Kidney (tissue), 13 donors: ENCODE measurements at regions not wholly inside any gene's neighbourhood (a gene's known extent, or its start where the extent isn't known, plus 50 kb on each side); places are given as distances from the start of the nearest gene placed in this dataset.

ENCODE experiments used
- DNase-seq, 5 donors: peaks; one replicate each; pipeline ENCODE4 v3.0.0-alpha.2; 2013 to 2020
- FAIRE-seq: peaks from 2 replicates; lab custom pipeline; 2012; peaks lifted over from hg19 to GRCh38; lab: Jason Lieb, UNC
- H3K27ac ChIP-seq, 2 donors: one replicate each; pipeline ENCODE4 v1.7.0; 2013; ENCODE audit warnings: low read depth in 2 of 2, low read length in 2 of 2, inconsistent platforms in 1 of 2
- H3K27me3 ChIP-seq: one replicate; pipeline ENCODE4 v1.7.1; 2013; ENCODE audit warnings: low read length, inconsistent platforms; ENCODE audit not compliant: control insufficient read depth, insufficient read depth
- H3K36me3 ChIP-seq, 3 donors: one replicate each; pipeline versions ENCODE4 v1.7.0 to v1.7.1; 2013; ENCODE audit warnings: low read length in 3 of 3, control low read depth in 1 of 3, inconsistent platforms in 1 of 3; ENCODE audit not compliant: insufficient read depth in 3 of 3, control insufficient read depth in 2 of 3
- H3K4me1 ChIP-seq, 3 donors: one replicate each; pipeline versions ENCODE4 v1.7.0 to v1.7.1; 2013; ENCODE audit warnings: low read length in 3 of 3, inconsistent platforms in 1 of 3, low read depth in 1 of 3; ENCODE audit not compliant: control insufficient read depth in 2 of 3, insufficient read depth in 2 of 3
- H3K4me3 ChIP-seq, 3 donors: one replicate each; pipeline versions ENCODE4 v1.7.0 to v1.8.1; 2013; ENCODE audit warnings: low read length in 3 of 3, control low read depth in 1 of 3, inconsistent platforms in 1 of 3
- H3K9ac ChIP-seq, 3 donors: one replicate each; pipeline versions ENCODE4 v1.7.0 to v1.7.1; 2013; ENCODE audit warnings: low read length in 3 of 3, control low read depth in 1 of 3, inconsistent platforms in 1 of 3
- H3K9me3 ChIP-seq, 3 donors: one replicate each; pipeline versions ENCODE4 v1.7.0 to v1.7.1; 2013; ENCODE audit warnings: low read length in 3 of 3, control low read depth in 1 of 3, inconsistent platforms in 1 of 3; ENCODE audit not compliant: control insufficient read depth in 2 of 3, insufficient read depth in 1 of 3
- intact Hi-C: fragments of 100-400 bp; cut with DNase I; formaldehyde crosslinking; loops from one replicate; pipeline ENCODE4 v1.11.1; 2022
- TF ChIP-seq, protein P1 (sequence below): IDR thresholded peaks from 3 replicates; pipeline ENCODE4 v1.5.1; 2012; ENCODE audit warnings: mild to moderate bottlenecking, moderate library complexity, borderline replicate concordance; ENCODE audit not compliant: insufficient read depth; ENCODE audit errors: extremely low read depth
- donor health status: control.
- donor health status: control.
- donor health status: control.
- donor health status: control.
- donor health status: control.
- donor health status: DM: yes; HTN: yes; CAD: no.
- donor health status: Normal renal cell carcinoma (clear cell type).

DNA sequence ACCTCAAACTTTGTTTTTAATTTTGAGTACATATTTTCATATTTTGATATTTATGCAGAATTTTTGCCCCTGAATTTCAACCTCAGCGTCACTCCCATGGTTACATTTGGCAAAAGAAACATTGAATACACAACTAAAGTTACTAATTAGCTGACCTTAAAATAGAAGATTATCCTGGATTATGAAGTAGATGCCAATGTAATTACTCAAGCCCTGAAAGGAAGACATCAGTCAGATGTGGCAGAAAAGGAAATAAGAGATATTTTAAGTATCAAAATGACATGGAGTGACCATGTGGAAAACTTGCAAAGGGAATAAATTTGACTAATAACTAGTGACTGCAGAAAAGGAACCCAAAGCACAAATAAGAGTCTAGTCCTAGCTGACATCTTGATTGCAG lies 701.3 kb upstream of the KCND2 start:
- H3K4me3 ChIP-seq = no peak overlapping the region
- DNase-seq (no peak), FAIRE-seq (no peak)
- no peak overlapping the region for H3K27ac ChIP-seq
- no peaks in the 10 kb centered on the region for H3K9me3 ChIP-seq
- intact Hi-C loops = no loop called here
- H3K27me3 ChIP-seq = no peaks in the 10 kb centered on the region
- no peak overlapping the region for H3K9ac ChIP-seq
- H3K4me1 ChIP-seq = no peaks in the 10 kb centered on the region
- TF ChIP-seq, protein P1, sequence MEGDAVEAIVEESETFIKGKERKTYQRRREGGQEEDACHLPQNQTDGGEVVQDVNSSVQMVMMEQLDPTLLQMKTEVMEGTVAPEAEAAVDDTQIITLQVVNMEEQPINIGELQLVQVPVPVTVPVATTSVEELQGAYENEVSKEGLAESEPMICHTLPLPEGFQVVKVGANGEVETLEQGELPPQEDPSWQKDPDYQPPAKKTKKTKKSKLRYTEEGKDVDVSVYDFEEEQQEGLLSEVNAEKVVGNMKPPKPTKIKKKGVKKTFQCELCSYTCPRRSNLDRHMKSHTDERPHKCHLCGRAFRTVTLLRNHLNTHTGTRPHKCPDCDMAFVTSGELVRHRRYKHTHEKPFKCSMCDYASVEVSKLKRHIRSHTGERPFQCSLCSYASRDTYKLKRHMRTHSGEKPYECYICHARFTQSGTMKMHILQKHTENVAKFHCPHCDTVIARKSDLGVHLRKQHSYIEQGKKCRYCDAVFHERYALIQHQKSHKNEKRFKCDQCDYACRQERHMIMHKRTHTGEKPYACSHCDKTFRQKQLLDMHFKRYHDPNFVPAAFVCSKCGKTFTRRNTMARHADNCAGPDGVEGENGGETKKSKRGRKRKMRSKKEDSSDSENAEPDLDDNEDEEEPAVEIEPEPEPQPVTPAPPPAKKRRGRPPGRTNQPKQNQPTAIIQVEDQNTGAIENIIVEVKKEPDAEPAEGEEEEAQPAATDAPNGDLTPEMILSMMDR = no peak
- H3K36me3 ChIP-seq = no peaks in the 10 kb centered on the region

DNA sequence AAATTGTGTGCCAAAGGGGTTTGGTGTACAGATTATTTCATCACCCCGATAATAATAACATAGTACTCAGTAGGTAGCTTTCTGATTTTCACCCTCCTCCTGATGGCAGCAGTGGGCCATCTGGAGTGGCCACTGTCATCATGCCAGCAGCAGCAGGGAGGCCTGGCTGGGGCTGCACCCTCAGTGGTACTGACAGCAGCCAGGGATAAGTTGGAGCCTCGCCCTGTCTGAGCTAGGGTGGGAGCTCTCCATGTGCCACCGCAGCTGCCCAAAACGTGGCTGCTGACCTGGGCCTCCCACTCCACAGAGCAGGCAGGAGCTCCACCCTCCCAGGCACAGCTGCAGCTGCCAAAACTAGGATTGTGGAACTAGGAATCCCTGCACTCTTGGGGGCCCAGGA lies 700.8 kb upstream of the KCND2 start:
- Histone ChIP-seq H3K4me3 (no peak overlapping the region), H3K4me1 (no peaks in the 10 kb centered on the region), H3K9ac (no peak overlapping the region), H3K27me3 (no peaks in the 10 kb centered on the region), H3K9me3 (no peaks in the 10 kb centered on the region), H3K27ac (no peak overlapping the region), H3K36me3 (no peaks in the 10 kb centered on the region)
- TF ChIP-seq, protein P1 = no peak
- FAIRE-seq (no peak), DNase-seq (peak in 1 of 5 donors; percentile 37)
- intact Hi-C loops = no loop called here

DNA sequence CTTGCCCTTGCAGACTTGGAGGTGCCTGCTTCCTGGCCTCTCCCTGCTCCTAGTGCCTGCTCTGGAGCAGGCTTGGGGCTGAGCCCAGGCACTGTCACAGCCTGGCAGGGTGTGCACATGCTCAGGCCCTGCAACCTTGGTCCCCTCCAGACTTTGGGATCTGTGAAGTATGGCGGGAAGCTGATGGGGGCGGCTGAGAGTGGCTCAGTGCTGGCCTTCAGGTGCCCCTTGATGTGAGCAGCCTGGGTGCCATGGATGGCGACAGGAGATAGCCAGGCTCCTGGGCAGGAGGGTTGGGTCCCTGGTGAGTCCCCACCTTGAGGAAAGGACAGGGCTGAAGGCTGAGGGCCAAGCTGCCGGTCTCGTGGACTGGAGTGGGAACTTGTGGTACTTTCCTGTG lies 700.4 kb upstream of the KCND2 start:
- H3K27ac ChIP-seq = no peak overlapping the region
- no peaks in the 10 kb centered on the region for H3K27me3 ChIP-seq
- no peaks in the 10 kb centered on the region for H3K4me1 ChIP-seq
- peak in 1 of 5 donors; percentile 53 for DNase-seq
- no peaks in the 10 kb centered on the region for H3K9me3 ChIP-seq
- H3K36me3 ChIP-seq = no peaks in the 10 kb centered on the region
- no peak for FAIRE-seq
- H3K4me3 ChIP-seq = no peak overlapping the region
- TF ChIP-seq, protein P1 = no peak
- intact Hi-C loops = no loop called here
- no peak overlapping the region for H3K9ac ChIP-seq

DNA sequence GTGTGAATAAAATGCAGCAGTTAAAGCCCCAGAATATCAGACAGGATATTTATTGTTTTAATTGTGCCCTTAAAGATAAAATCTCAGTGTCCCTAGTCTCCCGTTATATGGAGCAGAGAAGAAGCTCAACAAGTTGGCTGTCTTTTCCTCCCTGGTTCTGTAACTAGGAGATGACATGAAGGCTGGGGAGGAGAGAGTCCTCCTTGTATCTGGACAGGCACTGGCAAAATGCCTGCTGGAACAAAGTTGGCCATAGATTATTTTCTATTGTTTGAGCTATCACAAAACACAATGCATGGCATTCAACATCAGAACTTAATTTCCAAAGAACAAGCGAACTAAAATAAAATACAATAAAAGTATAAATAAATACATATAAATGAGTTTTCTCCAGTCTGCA lies 694.9 kb upstream of the KCND2 start:
- DNase-seq (peak in 1 of 5 donors; percentile 2), FAIRE-seq (no peak)
- H3K27me3 ChIP-seq = no peaks in the 10 kb centered on the region
- no peaks in the 10 kb centered on the region for H3K36me3 ChIP-seq
- no peaks in the 10 kb centered on the region for H3K9me3 ChIP-seq
- intact Hi-C loops = no loop called here
- no peaks in the 10 kb centered on the region for H3K4me1 ChIP-seq
- TF ChIP-seq, protein P1 = no peak
- H3K27ac ChIP-seq = no peak overlapping the region
- H3K9ac ChIP-seq = no peak overlapping the region
- no peak overlapping the region for H3K4me3 ChIP-seq
